HepG2 (cell line): ENCODE measurements at regions not wholly inside any gene's neighbourhood (a gene's known extent, or its start where the extent isn't known, plus 50 kb on each side); places are given as distances from the start of the nearest gene placed in this dataset.

ENCODE experiments used
- ATAC-seq: fragments of 200-7000 bp; cut with Tn5 transposase; 3 replicates; pipeline ENCODE4 v1.9.1; 2020; ENCODE audit warnings: mild to moderate bottlenecking, moderate library complexity
- BruUV-seq: library from RNA; stranded (reverse); fragments of 400-500 nt; replicated peaks from 2 replicates; lab custom pipeline; 2021; lab: Mats Ljungman, UMichigan
- CTCF ChIA-PET: fragments of 300-600 bp; formaldehyde crosslinking; extraction: SDS; loops from one replicate; lab custom pipeline; 2021; ENCODE audit warnings: low total read pairs, inconsistent platforms, low intra/inter-chr PET ratio; lab: Yijun Ruan, JAX
- POLR2A ChIA-PET: fragments of 350-600 bp; sonication (Branson Sonifier 250); formaldehyde crosslinking; loops from one replicate; lab custom pipeline; 2020; ENCODE audit warnings: antibody characterized with exemption, inconsistent platforms; lab: Yijun Ruan, JAX
- DNase-seq: peaks from one replicate; pipeline ENCODE4 v3.0.0-alpha.2; 2015; ENCODE audit warnings: low spot score
- FAIRE-seq: peaks from 3 replicates; lab custom pipeline; 2011; peaks lifted over from hg19 to GRCh38; lab: Jason Lieb, UNC
- H2AFZ ChIP-seq: one replicate; pipeline ENCODE4 v1.6.1; 2011; ENCODE audit warnings: low read length, inconsistent platforms
- H3K27ac ChIP-seq: fragments of 300-600 bp; 3 replicates; pipeline ENCODE4 v1.8.0; 2011; ENCODE audit warnings: mixed run types, mild to moderate bottlenecking, mixed read lengths, low read length, inconsistent platforms; ENCODE audit not compliant: insufficient read depth; ENCODE audit errors: extremely low read length
- H3K27me3 ChIP-seq, 2 experiments: fragments of 200-600 bp in 1 of 2; 2 replicates in 1 of 2; 3 replicates in 1 of 2; pipeline versions ENCODE4 v1.6.0 to v1.8.0; 2011; ENCODE audit warnings: low read length in 2 of 2, mild to moderate bottlenecking in 2 of 2, moderate library complexity in 2 of 2, inconsistent platforms in 1 of 2; ENCODE audit not compliant: insufficient read depth in 2 of 2, control insufficient read depth in 1 of 2
- H3K36me3 ChIP-seq, 2 experiments: fragments of 200-600 bp in 1 of 2; replicated peaks in 1 of 2; 2 replicates in 1 of 2; 3 replicates in 1 of 2; pipeline versions ENCODE4 v1.5.1 to v1.8.0; 2011; ENCODE audit warnings: low read length in 2 of 2, inconsistent platforms in 1 of 2; ENCODE audit not compliant: insufficient read depth in 2 of 2, control insufficient read depth in 1 of 2
- H3K4me1 ChIP-seq: 2 replicates; pipeline ENCODE4 v1.5.1; 2012; ENCODE audit warnings: low read length, inconsistent platforms; ENCODE audit not compliant: insufficient read depth
- H3K4me2 ChIP-seq: 2 replicates; pipeline ENCODE4 v1.6.0; 2011; ENCODE audit warnings: low read depth, low read length, inconsistent platforms
- H3K4me3 ChIP-seq, 3 experiments: fragments of 200-600 bp in 1 of 3; sonication (generic), shearing (Covaris generic) in 1 of 3; replicated peaks in 1 of 3; 2 replicates each; pipeline ENCODE4 v1.5.1; 2011 to 2016; ENCODE audit warnings: low read length in 3 of 3, inconsistent platforms in 2 of 3, low read depth in 2 of 3, mild to moderate bottlenecking in 2 of 3, control low read depth in 1 of 3, mixed read lengths in 1 of 3; ENCODE audit not compliant: insufficient read depth in 1 of 3
- H3K79me2 ChIP-seq: one replicate; pipeline ENCODE4 v1.6.1; 2011; ENCODE audit warnings: low read length, inconsistent platforms; ENCODE audit not compliant: insufficient read depth
- H3K9ac ChIP-seq: 2 replicates; pipeline ENCODE4 v1.6.0; 2011; ENCODE audit warnings: mild to moderate bottlenecking, low read depth, low read length, inconsistent platforms; ENCODE audit not compliant: insufficient read depth
- H3K9me3 ChIP-seq: 2 replicates; pipeline ENCODE4 v1.5.1; 2012; ENCODE audit warnings: mild to moderate bottlenecking, low read length
- H4K20me1 ChIP-seq: 2 replicates; pipeline ENCODE4 v1.6.0; 2011; ENCODE audit warnings: inconsistent platforms, mild to moderate bottlenecking, low read length, moderate library complexity; ENCODE audit not compliant: insufficient read depth
- HNF4A ChIP-seq: sonication (generic); formaldehyde crosslinking; IDR thresholded peaks from 2 replicates; pipeline ENCODE4 v1.4.0; 2020; ENCODE audit warnings: missing genetic modification reagents
- MIER3 ChIP-seq: IDR thresholded peaks from 2 replicates; pipeline ENCODE4 v1.6.1; 2016; ENCODE audit warnings: missing compliant biosample characterization, borderline replicate concordance
- PHF5A ChIP-seq: IDR thresholded peaks from one replicate; pipeline ENCODE4 v1.6.1; 2018; ENCODE audit warnings: low read depth, missing genetic modification reagents; ENCODE audit not compliant: unreplicated experiment
- PPARG ChIP-seq: conservative IDR thresholded peaks from 2 replicates; pipeline ENCODE4 v1.6.1; 2016; ENCODE audit warnings: missing biosample characterization, missing genetic modification reagents
- RXRB ChIP-seq: IDR thresholded peaks from 2 replicates; pipeline ENCODE4 v1.6.1; 2016; ENCODE audit warnings: borderline replicate concordance, missing genetic modification reagents, missing compliant biosample characterization
- SYNCRIP ChIP-seq: fragments of 200-400 bp; formaldehyde crosslinking; IDR thresholded peaks from 2 replicates; pipeline ENCODE4 v1.6.1; 2018; ENCODE audit warnings: mild to moderate bottlenecking, low read depth, low read length; ENCODE audit not compliant: insufficient read depth
- YY1 ChIP-seq: IDR thresholded peaks from 2 replicates; pipeline ENCODE4 v1.6.1; 2011; ENCODE audit warnings: low read length, low read depth, moderate library complexity, mild to moderate bottlenecking; ENCODE audit not compliant: insufficient read depth, insufficient replicate concordance
- ZNF138 ChIP-seq: sonication (generic); formaldehyde crosslinking; IDR thresholded peaks from 2 replicates; pipeline ENCODE4 v1.5.0; 2020; ENCODE audit warnings: mild to moderate bottlenecking, low read depth, missing genetic modification reagents
- ZNF563 ChIP-seq: sonication (generic); formaldehyde crosslinking; IDR thresholded peaks from 2 replicates; pipeline ENCODE4 v1.8.0; 2022; ENCODE audit warnings: mild to moderate bottlenecking, moderate library complexity, missing genetic modification reagents
- ZNF572 ChIP-seq: sonication (generic); formaldehyde crosslinking; IDR thresholded peaks from 2 replicates; pipeline ENCODE4 v1.5.1; 2020; ENCODE audit warnings: mild to moderate bottlenecking, missing genetic modification reagents
- ZNF652 ChIP-seq: IDR thresholded peaks from 2 replicates; pipeline ENCODE4 v1.6.1; 2016; ENCODE audit warnings: low read depth, borderline replicate concordance
- ZNF746 ChIP-seq: sonication (generic); formaldehyde crosslinking; IDR thresholded peaks from 2 replicates; pipeline ENCODE4 v1.8.0; 2022; ENCODE audit warnings: mild to moderate bottlenecking, missing genetic modification reagents
- ZSCAN22 ChIP-seq: sonication (generic); formaldehyde crosslinking; IDR thresholded peaks from 2 replicates; pipeline ENCODE4 v1.4.0; 2020; ENCODE audit warnings: mild to moderate bottlenecking, missing genetic modification reagents
- ZSCAN25 ChIP-seq: sonication (generic); formaldehyde crosslinking; IDR thresholded peaks from 2 replicates; pipeline ENCODE4 v1.8.0; 2022; ENCODE audit warnings: mild to moderate bottlenecking, missing genetic modification reagents
- ZSCAN30 ChIP-seq: sonication (generic); formaldehyde crosslinking; IDR thresholded peaks from 2 replicates; pipeline ENCODE4 v1.5.0; 2020; ENCODE audit warnings: mild to moderate bottlenecking, missing genetic modification reagents
- WGBS: methylation state at CpG from one replicate; pipeline ENCODE4 v1.1.6; 2017; ENCODE audit warnings: low lambda C conversion rate; 5-methylcytosine and 5-hydroxymethylcytosine counted together
- in situ Hi-C: cut with HindIII; loops from 2 replicates; pipeline ENCODE4 v1.10.0; 2017; ENCODE audit warnings: low pct_unique_long_range_greater_than_20kb; ENCODE audit not compliant: extremely low pct_ligation_motif_present
- intact Hi-C: fragments of 100-400 bp; cut with micrococcal nuclease; formaldehyde crosslinking; loops from one replicate; pipeline ENCODE4 v1.10.0; 2022; ENCODE audit not compliant: unreplicated experiment
- TF ChIP-seq, protein P1 (sequence below): sonication (generic); formaldehyde crosslinking; IDR thresholded peaks from 2 replicates; pipeline ENCODE4 v1.5.0; 2020; ENCODE audit warnings: mild to moderate bottlenecking, missing genetic modification reagents, moderate library complexity
- TF ChIP-seq, protein P2 (sequence below): sonication (generic); formaldehyde crosslinking; conservative IDR thresholded peaks from 2 replicates; pipeline ENCODE4 v1.8.0; 2022; ENCODE audit warnings: mild to moderate bottlenecking, moderate library complexity, missing genetic modification reagents

DNA sequence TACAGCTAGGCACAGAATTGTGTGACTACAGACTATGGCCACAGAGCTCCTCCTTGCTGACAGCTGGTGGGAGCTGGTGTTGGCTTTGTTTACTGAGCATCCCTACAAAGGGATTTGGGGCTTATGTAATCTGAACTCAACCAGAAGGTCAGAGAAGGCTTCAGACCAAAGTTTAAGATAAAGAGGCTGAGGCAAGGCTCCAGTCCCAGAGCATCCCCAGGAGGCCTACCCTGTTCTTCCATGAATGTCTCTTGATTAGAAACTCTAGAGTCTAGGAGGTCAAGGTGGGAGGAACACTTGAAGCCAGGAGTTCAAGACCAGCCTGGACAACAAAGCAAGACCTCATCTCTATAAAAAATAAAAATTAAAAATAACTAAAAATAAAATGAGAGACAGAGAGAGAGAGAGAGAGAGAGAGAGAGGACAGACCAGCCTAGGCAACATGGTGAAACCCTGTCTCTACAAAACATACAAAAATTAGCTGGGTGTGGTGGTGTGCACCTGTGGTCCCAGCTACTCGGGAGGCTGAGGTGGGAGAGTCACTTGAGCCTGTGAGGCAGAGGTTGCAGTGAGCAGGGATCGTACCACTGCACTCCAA lies 125.5 kb upstream of the SERPIND1 start (continued):
- TF ChIP-seq, protein P1, sequence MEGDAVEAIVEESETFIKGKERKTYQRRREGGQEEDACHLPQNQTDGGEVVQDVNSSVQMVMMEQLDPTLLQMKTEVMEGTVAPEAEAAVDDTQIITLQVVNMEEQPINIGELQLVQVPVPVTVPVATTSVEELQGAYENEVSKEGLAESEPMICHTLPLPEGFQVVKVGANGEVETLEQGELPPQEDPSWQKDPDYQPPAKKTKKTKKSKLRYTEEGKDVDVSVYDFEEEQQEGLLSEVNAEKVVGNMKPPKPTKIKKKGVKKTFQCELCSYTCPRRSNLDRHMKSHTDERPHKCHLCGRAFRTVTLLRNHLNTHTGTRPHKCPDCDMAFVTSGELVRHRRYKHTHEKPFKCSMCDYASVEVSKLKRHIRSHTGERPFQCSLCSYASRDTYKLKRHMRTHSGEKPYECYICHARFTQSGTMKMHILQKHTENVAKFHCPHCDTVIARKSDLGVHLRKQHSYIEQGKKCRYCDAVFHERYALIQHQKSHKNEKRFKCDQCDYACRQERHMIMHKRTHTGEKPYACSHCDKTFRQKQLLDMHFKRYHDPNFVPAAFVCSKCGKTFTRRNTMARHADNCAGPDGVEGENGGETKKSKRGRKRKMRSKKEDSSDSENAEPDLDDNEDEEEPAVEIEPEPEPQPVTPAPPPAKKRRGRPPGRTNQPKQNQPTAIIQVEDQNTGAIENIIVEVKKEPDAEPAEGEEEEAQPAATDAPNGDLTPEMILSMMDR (CRISPR knock-in tag): 0 out of 2 replicates have a peak, but pooled peaks have one; percentile 8
- peak; percentile 48; the same call in 1 of the 2 replicates for TF ChIP-seq RXRB (CRISPR knock-in tag)
- TF ChIP-seq YY1: no peak
- peak; percentile 30; the same call in 1 of the 2 replicates for TF ChIP-seq HNF4A (CRISPR knock-in tag)
- no peak for TF ChIP-seq SYNCRIP
- no peak for TF ChIP-seq PPARG (CRISPR knock-in tag)

DNA sequence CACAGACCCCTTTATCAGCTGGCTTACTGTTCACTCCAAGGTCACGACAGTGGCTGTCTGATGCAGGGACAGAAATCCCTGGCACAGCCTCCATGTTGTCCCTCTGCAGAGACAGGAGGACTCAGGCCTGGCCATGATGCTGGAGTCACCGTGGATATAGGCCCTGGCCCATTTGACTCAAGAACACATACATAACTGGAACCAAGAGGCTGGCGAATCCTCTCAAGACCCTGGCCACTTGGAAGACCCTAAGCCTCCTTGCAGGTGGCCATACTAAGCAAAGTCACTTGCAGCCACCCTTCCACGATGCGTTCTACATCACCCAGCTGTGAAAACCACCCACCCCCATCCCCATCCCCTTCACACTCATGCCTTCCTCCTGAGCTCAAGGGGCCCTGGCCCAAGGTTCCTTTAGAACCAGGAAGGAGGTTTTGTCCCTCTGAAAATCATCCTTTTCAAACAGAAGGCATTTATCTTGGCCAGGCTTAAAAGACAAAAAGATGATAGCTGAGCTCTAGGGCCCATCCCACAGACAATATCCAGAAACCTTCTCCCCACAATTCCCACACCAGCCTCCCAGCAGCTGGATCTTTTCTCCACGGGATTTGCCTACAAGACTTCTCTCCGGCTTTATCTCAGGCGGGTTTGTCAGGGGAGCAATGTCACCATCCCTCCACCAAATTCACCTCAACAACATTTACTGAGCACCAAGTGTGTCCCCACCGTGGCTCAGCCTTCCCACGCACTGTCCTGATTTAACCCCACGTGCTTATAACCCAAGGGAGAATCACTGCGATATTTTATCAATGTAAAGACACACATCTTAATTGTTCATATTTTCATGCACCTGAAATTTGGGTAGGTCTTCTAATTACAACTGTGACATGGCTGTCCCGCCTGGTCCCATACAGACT lies 123.4 kb upstream of the SERPIND1 start:
- Histone ChIP-seq H3K9me3 (no peaks in the 10 kb centered on the region), H3K4me1 (peaks cover 6% of the 10 kb centered on the region), H3K9ac (no peak overlapping the region), H3K27me3 (peaks cover 3% of the 10 kb centered on the region in 2 experiments; a peak in 2 of 5 replicates), H3K27ac (no peak overlapping the region), H4K20me1 (no peaks in the 10 kb centered on the region), H3K79me2 (no peaks in the 10 kb centered on the region), H3K36me3 (no peaks in the 10 kb centered on the region), H2AFZ (no peak overlapping the region), H3K4me3 (no peak overlapping the region), H3K4me2 (no peak overlapping the region)
- no TSS peak for BruUV-seq
- CTCF ChIA-PET: no interaction called here
- in situ Hi-C loops (no loop called here), intact Hi-C loops (no loop called here)
- ATAC-seq (no peak), FAIRE-seq (no peak), DNase-seq (no peak)
- 57% methylated on average over 11 of the region's 13 CpGs for WGBS
- POLR2A ChIA-PET: no interaction called here
- TF ChIP-seq ZSCAN25 (CRISPR knock-in tag): no peak
- no peak for TF ChIP-seq ZNF746 (CRISPR knock-in tag)
- no peak for TF ChIP-seq ZSCAN30 (CRISPR knock-in tag)
- TF ChIP-seq, protein P2, sequence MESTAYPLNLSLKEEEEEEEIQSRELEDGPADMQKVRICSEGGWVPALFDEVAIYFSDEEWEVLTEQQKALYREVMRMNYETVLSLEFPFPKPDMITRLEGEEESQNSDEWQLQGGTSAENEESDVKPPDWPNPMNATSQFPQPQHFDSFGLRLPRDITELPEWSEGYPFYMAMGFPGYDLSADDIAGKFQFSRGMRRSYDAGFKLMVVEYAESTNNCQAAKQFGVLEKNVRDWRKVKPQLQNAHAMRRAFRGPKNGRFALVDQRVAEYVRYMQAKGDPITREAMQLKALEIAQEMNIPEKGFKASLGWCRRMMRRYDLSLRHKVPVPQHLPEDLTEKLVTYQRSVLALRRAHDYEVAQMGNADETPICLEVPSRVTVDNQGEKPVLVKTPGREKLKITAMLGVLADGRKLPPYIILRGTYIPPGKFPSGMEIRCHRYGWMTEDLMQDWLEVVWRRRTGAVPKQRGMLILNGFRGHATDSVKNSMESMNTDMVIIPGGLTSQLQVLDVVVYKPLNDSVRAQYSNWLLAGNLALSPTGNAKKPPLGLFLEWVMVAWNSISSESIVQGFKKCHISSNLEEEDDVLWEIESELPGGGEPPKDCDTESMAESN (CRISPR knock-in tag): no peak
- no peak for TF ChIP-seq ZNF138 (CRISPR knock-in tag)
- TF ChIP-seq ZNF563 (CRISPR knock-in tag): no peak
- TF ChIP-seq MIER3 (CRISPR knock-in tag): no peak
- no peak for TF ChIP-seq ZNF652 (CRISPR knock-in tag)
- TF ChIP-seq PHF5A (CRISPR knock-in tag): no peak
- TF ChIP-seq ZSCAN22 (CRISPR knock-in tag): no peak
- TF ChIP-seq ZNF572 (CRISPR knock-in tag): no peak
